Thyroid gland (tissue), 4 donors: ENCODE measurements at regions not wholly inside any gene's neighbourhood (a gene's known extent, or its start where the extent isn't known, plus 50 kb on each side); places are given as distances from the start of the nearest gene placed in this dataset.
A peak's percentile ranks its signal among the peaks of the same experiment; 100 is the strongest.

Source experiments
- DNase-seq, 2 donors: peaks; one replicate each; pipeline ENCODE4 v3.0.0-alpha.2; 2019
- H3K27ac ChIP-seq, 3 donors: fragments of 200-600 bp; sonication (generic); 1 replicate in 2 of 3; 2 replicates in 1 of 3; pipeline ENCODE4 v1.5.1; 2016 to 2019; ENCODE audit warnings: mild to moderate bottlenecking in 1 of 3, moderate library complexity in 1 of 3
- H3K27me3 ChIP-seq: fragments of 200-600 bp; sonication (generic); one replicate; pipeline ENCODE4 v1.5.1; 2019
- H3K36me3 ChIP-seq, 2 donors: fragments of 200-600 bp; sonication (generic); one replicate each; pipeline ENCODE4 v1.5.1; 2016 to 2019
- H3K4me1 ChIP-seq, 2 donors: fragments of 200-600 bp; sonication (generic); one replicate each; pipeline ENCODE4 v1.5.1; 2017 to 2019
- H3K4me3 ChIP-seq, 3 donors: fragments of 200-600 bp; sonication (generic); replicated peaks in 1 of 3; 1 replicate in 2 of 3; 2 replicates in 1 of 3; pipeline ENCODE4 v1.5.1; 2016; ENCODE audit warnings: mild to moderate bottlenecking in 1 of 3
- H3K9me3 ChIP-seq: fragments of 200-600 bp; sonication (generic); one replicate; pipeline ENCODE4 v1.5.1; 2017
- CTCF ChIP-seq, 6 experiments: fragments of 200-600 bp in 3 of 6; fragments of 450-650 bp in 3 of 6; sonication (generic) in 3 of 6; IDR thresholded peaks; one replicate each; pipeline ENCODE4 v1.5.1; 2016 to 2019; ENCODE audit warnings: antibody characterized with exemption in 6 of 6, mild to moderate bottlenecking in 2 of 6, inconsistent platforms in 1 of 6, moderate library complexity in 1 of 6
- POLR2A ChIP-seq, 2 donors: fragments of 450-650 bp; IDR thresholded peaks; one replicate each; pipeline ENCODE4 v1.6.1; 2017; ENCODE audit warnings: antibody characterized with exemption in 2 of 2, mild to moderate bottlenecking in 2 of 2, moderate library complexity in 1 of 2
- WGBS, 2 donors: methylation state at CpG; one replicate each; pipeline ENCODE4 v1.1.5; 2017; 5-methylcytosine and 5-hydroxymethylcytosine counted together
- intact Hi-C: fragments of 100-400 bp; cut with DNase I; formaldehyde crosslinking; loops from one replicate; pipeline ENCODE4 v1.15.1; 2023

- Histone ChIP-seq H3K36me3 (no peaks in the 10 kb centered on the region), H3K4me3 (no peak overlapping the region), H3K9me3 (no peaks in the 10 kb centered on the region), H3K27ac (no peak overlapping the region), H3K27me3 (no peaks in the 10 kb centered on the region), H3K4me1 (no peaks in the 10 kb centered on the region)
- 65 to 68% methylated on average over 2 of the region's 2 CpGs for WGBS, 2 donors
- TF ChIP-seq POLR2A (IDR thresholded peaks at IDR 0.05) (no peak), CTCF (IDR thresholded peaks at IDR 0.05) (no peak)
- intact Hi-C loops: loop anchor here (10.0 kb wide), 1 partner anchor 810 kb away; the partner anchor contains the start of gene NKX3-2
- no peak for DNase-seq
Observed at GRCh38 chr4:12734586-12734985, 749.6 kb downstream of the RAB28 start.

- Histone ChIP-seq H3K27ac (no peak overlapping the region), H3K36me3 (no peaks in the 10 kb centered on the region), H3K4me3 (no peak overlapping the region), H3K9me3 (no peaks in the 10 kb centered on the region), H3K27me3 (no peaks in the 10 kb centered on the region), H3K4me1 (no peaks in the 10 kb centered on the region)
- intact Hi-C loops: no loop called here
- TF ChIP-seq CTCF (IDR thresholded peaks at IDR 0.05) (peak in 4 of 6 experiments; percentile 15 to 55 (median 36)), POLR2A (IDR thresholded peaks at IDR 0.05) (no peak)
- WGBS, 2 donors: 0% methylated on average over 1 of the region's 1 CpG
- no peak for DNase-seq
Observed at GRCh38 chr4:12729384-12729783, 754.8 kb downstream of the RAB28 start.

- intact Hi-C loops: no loop called here
- WGBS, 2 donors: 52 to 53% methylated on average over 5 of the region's 5 CpGs
- H3K27me3 ChIP-seq: no peaks in the 10 kb centered on the region
- H3K4me1 ChIP-seq: no peaks in the 10 kb centered on the region
- H3K36me3 ChIP-seq: no peaks in the 10 kb centered on the region
- TF ChIP-seq POLR2A (IDR thresholded peaks at IDR 0.05) (no peak), CTCF (IDR thresholded peaks at IDR 0.05) (peak in 2 of 6 experiments; percentile 27 to 44)
- H3K4me3 ChIP-seq: no peak overlapping the region
- DNase-seq: no peak
- no peaks in the 10 kb centered on the region for H3K9me3 ChIP-seq
- no peak overlapping the region for H3K27ac ChIP-seq
Observed at GRCh38 chr4:12724510-12724909, 759.6 kb downstream of the RAB28 start.

GRCh38 chr4:12723849-12724447, 760.2 kb downstream of the RAB28 start:
- TF ChIP-seq POLR2A (IDR thresholded peaks at IDR 0.05): no peak
- no peak for TF ChIP-seq CTCF (IDR thresholded peaks at IDR 0.05)
- no peaks in the 10 kb centered on the region for H3K27me3 ChIP-seq
- WGBS, 2 donors: 21 to 31% methylated on average over 7 of the region's 7 CpGs
- no peak overlapping the region for H3K4me3 ChIP-seq
- no peaks in the 10 kb centered on the region for H3K4me1 ChIP-seq
- no peaks in the 10 kb centered on the region for H3K36me3 ChIP-seq
- no peak for DNase-seq
- no peak overlapping the region for H3K27ac ChIP-seq
- H3K9me3 ChIP-seq: no peaks in the 10 kb centered on the region
- intact Hi-C loops: no loop called here

GRCh38 chr4:12716896-12717295, 767.2 kb downstream of the RAB28 start:
- no peak for DNase-seq
- TF ChIP-seq POLR2A (IDR thresholded peaks at IDR 0.05) (no peak), CTCF (IDR thresholded peaks at IDR 0.05) (no peak)
- H3K27me3 ChIP-seq: no peaks in the 10 kb centered on the region
- no peaks in the 10 kb centered on the region for H3K9me3 ChIP-seq
- 69% methylated on average over 1 of the region's 1 CpG for WGBS, 2 donors
- intact Hi-C loops: no loop called here
- no peak overlapping the region for H3K27ac ChIP-seq
- H3K4me3 ChIP-seq: no peak overlapping the region
- no peaks in the 10 kb centered on the region for H3K36me3 ChIP-seq
- no peaks in the 10 kb centered on the region for H3K4me1 ChIP-seq
